Endothelial cell of umbilical vein (primary cell): ENCODE measurements at regions not wholly inside any gene's neighbourhood (a gene's known extent, or its start where the extent isn't known, plus 50 kb on each side); places are given as distances from the start of the nearest gene placed in this dataset.

Experiments
- BruUV-seq: library from RNA; stranded (reverse); fragments of 400-500 nt; replicated peaks from 2 replicates; lab custom pipeline; 2021; lab: Mats Ljungman, UMichigan
- CTCF ChIA-PET: fragments of 300-600, 350-600 bp; sonication (Branson Sonifier 250); formaldehyde crosslinking; loops from one replicate; lab custom pipeline; 2021; ENCODE audit warnings: antibody characterized with exemption, inconsistent platforms; lab: Charles Lee
- POLR2A ChIA-PET: fragments of 300-600, 350-600 bp; sonication (Branson Sonifier 250); formaldehyde crosslinking; loops from one replicate; lab custom pipeline; 2021; ENCODE audit warnings: antibody characterized with exemption, inconsistent platforms; lab: Charles Lee
- DNase-seq: peaks from one replicate; pipeline ENCODE4 v3.0.0-alpha.2; 2011; ENCODE audit warnings: low read depth, low spot score
- FAIRE-seq: peaks from 2 replicates; lab custom pipeline; 2011; peaks lifted over from hg19 to GRCh38; lab: Jason Lieb, UNC
- H2AFZ ChIP-seq: 2 replicates; pipeline ENCODE4 v1.6.0; 2012; ENCODE audit warnings: low read depth, low read length, control low read depth, inconsistent platforms
- H3K27ac ChIP-seq: 2 replicates; pipeline ENCODE4 v1.5.1; 2011; ENCODE audit warnings: low read depth, mild to moderate bottlenecking, control low read depth, low read length, moderate library complexity; ENCODE audit not compliant: insufficient read depth
- H3K27me3 ChIP-seq, 2 experiments: 2 replicates each; pipeline versions ENCODE4 v1.6.0 to v1.6.1; 2011; ENCODE audit warnings: low read length in 2 of 2, mixed read lengths in 1 of 2; ENCODE audit not compliant: control insufficient read depth in 2 of 2, insufficient read depth in 2 of 2
- H3K36me3 ChIP-seq, 2 experiments: 2 replicates in 1 of 2; 3 replicates in 1 of 2; pipeline ENCODE4 v1.5.1; 2011; ENCODE audit warnings: low read length in 2 of 2, mild to moderate bottlenecking in 1 of 2, moderate library complexity in 1 of 2; ENCODE audit not compliant: control insufficient read depth in 2 of 2, insufficient read depth in 2 of 2; ENCODE audit errors: extremely low read depth in 1 of 2
- H3K4me1 ChIP-seq: 3 replicates; pipeline ENCODE4 v1.5.1; 2011; ENCODE audit warnings: mild to moderate bottlenecking, low read length; ENCODE audit not compliant: control insufficient read depth, insufficient read depth; ENCODE audit errors: extremely low read depth
- H3K4me2 ChIP-seq: 2 replicates; pipeline ENCODE4 v1.6.1; 2011; ENCODE audit warnings: low read length, control low read depth, mixed read lengths; ENCODE audit not compliant: insufficient read depth
- H3K4me3 ChIP-seq, 3 experiments: fragments of 200-600 bp in 1 of 3; sonication (generic), shearing (Covaris generic) in 1 of 3; replicated peaks in 1 of 3; 2 replicates each; pipeline ENCODE4 v1.5.1; 2011 to 2016; ENCODE audit warnings: control low read depth in 3 of 3, low read length in 3 of 3, mild to moderate bottlenecking in 2 of 3, inconsistent platforms in 1 of 3, low read depth in 1 of 3, moderate library complexity in 1 of 3; ENCODE audit not compliant: insufficient read depth in 1 of 3
- H3K79me2 ChIP-seq: 2 replicates; pipeline ENCODE4 v1.6.0; 2012; ENCODE audit warnings: low read length, inconsistent platforms; ENCODE audit not compliant: control insufficient read depth, insufficient read depth
- H3K9ac ChIP-seq: replicated peaks from 2 replicates; pipeline ENCODE3; 2011; ENCODE audit warnings: low read length, control low read depth; ENCODE audit not compliant: insufficient read depth; ENCODE audit errors: extremely low read depth
- H3K9me1 ChIP-seq: replicated peaks from 3 replicates; pipeline ENCODE4 v1.6.0; 2011; ENCODE audit warnings: mild to moderate bottlenecking, low read length; ENCODE audit not compliant: control insufficient read depth, insufficient read depth; ENCODE audit errors: extremely low read depth
- H3K9me3 ChIP-seq: replicated peaks from 2 replicates; pipeline ENCODE4 v1.5.1; 2012; ENCODE audit warnings: low read length, inconsistent platforms; ENCODE audit not compliant: control insufficient read depth, insufficient read depth
- H4K20me1 ChIP-seq: replicated peaks from 2 replicates; pipeline ENCODE3; 2011; ENCODE audit warnings: mild to moderate bottlenecking, low read length; ENCODE audit not compliant: control insufficient read depth, insufficient read depth; ENCODE audit errors: extremely low read depth
- EZH2 ChIP-seq: IDR thresholded peaks from 2 replicates; pipeline ENCODE4 v1.6.1; 2012; ENCODE audit warnings: borderline replicate concordance, low read depth, mild to moderate bottlenecking, moderate library complexity, low read length, inconsistent platforms; ENCODE audit not compliant: severe bottlenecking
- FOS ChIP-seq: IDR thresholded peaks from 2 replicates; pipeline ENCODE4 v1.6.1; 2011; ENCODE audit warnings: mild to moderate bottlenecking, low read length, moderate library complexity, borderline replicate concordance; ENCODE audit not compliant: insufficient read depth
- GATA2 ChIP-seq: IDR thresholded peaks from 2 replicates; pipeline ENCODE4 v1.7.0; 2011; ENCODE audit warnings: low read depth, mild to moderate bottlenecking, moderate library complexity, mixed read lengths, low read length; ENCODE audit not compliant: insufficient read length, insufficient read depth
- JUN ChIP-seq: IDR thresholded peaks from 2 replicates; pipeline ENCODE4 v1.6.1; 2011; ENCODE audit warnings: borderline replicate concordance, low read depth; ENCODE audit not compliant: insufficient read length, insufficient read depth
- MAX ChIP-seq: IDR thresholded peaks from 2 replicates; pipeline ENCODE4 v1.6.1; 2011; ENCODE audit not compliant: insufficient read depth, insufficient read length
- MYC ChIP-seq: IDR thresholded peaks from one replicate; pipeline ENCODE4 v1.6.1; 2011; ENCODE audit warnings: mild to moderate bottlenecking, low read depth, low read length
- POLR2A ChIP-seq: IDR thresholded peaks from 2 replicates; pipeline ENCODE4 v1.6.1; 2012; ENCODE audit warnings: low read depth, mild to moderate bottlenecking, control low read depth, low read length
- POLR2AphosphoS5 ChIP-seq: IDR thresholded peaks from 2 replicates; pipeline ENCODE4 v1.6.1; 2012; ENCODE audit warnings: low read depth, mild to moderate bottlenecking, control low read depth, low read length, moderate library complexity; ENCODE audit not compliant: insufficient read depth
- dilution Hi-C: fragments of 300-500 bp; cut with MboI; formaldehyde crosslinking; loops from one replicate; pipeline ENCODE4 v1.15.0; 2019; ENCODE audit warnings: low sequenced_read_pairs; ENCODE audit not compliant: extremely low pct_ligation_motif_present
- intact Hi-C: fragments of 100-400 bp; cut with micrococcal nuclease; formaldehyde crosslinking; loops from one replicate; pipeline ENCODE4 v1.10.0; 2022
- TF ChIP-seq, protein P1 (sequence below), 2 donors: IDR thresholded peaks; 1 replicate in 1 of 2; 2 replicates in 1 of 2; pipeline ENCODE4 v1.5.1; 2011; ENCODE audit warnings: low read length in 2 of 2, mild to moderate bottlenecking in 2 of 2, moderate library complexity in 2 of 2, control low read depth in 1 of 2, inconsistent platforms in 1 of 2, low read depth in 1 of 2; ENCODE audit not compliant: insufficient read depth in 1 of 2; ENCODE audit errors: extremely low read depth in 1 of 2

DNA sequence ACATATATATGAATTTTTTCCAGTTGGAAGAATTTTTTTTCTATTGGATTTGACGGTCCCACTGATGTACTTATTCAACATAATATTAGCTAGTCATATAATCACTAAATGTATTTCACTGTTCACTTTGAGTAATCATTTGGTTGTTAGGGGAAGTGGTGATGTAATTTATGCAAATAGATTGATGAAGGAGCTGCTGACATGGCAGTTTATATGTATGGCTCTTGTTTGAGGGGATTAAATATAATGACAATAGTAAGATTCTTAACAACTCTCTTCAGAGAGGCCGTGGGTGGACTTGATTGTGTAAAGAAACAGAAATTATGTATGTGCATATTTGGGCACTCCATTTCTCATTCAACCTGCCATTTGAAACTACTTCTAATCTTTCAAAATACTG lies 653.6 kb upstream of the ADGRL4 start:
- Histone ChIP-seq H3K4me3 (no peak overlapping the region), H4K20me1 (no peaks in the 10 kb centered on the region), H3K27me3 (no peaks in the 10 kb centered on the region), H3K4me1 (no peaks in the 10 kb centered on the region), H3K27ac (no peak overlapping the region), H3K4me2 (no peak overlapping the region), H3K79me2 (no peaks in the 10 kb centered on the region), H3K36me3 (no peaks in the 10 kb centered on the region), H3K9me3 (no peaks in the 10 kb centered on the region), H3K9me1 (no peaks in the 10 kb centered on the region), H3K9ac (no peak overlapping the region), H2AFZ (no peak overlapping the region)
- FAIRE-seq = no peak
- ChIA-PET POLR2A (no interaction called here), CTCF (no interaction called here)
- intact Hi-C loops (no loop called here), dilution Hi-C loops (no loop called here)
- no peak for DNase-seq
- no peak for TF ChIP-seq EZH2
- no peak for TF ChIP-seq POLR2A
- no peak for TF ChIP-seq FOS
- TF ChIP-seq JUN = no peak
- TF ChIP-seq, protein P1, sequence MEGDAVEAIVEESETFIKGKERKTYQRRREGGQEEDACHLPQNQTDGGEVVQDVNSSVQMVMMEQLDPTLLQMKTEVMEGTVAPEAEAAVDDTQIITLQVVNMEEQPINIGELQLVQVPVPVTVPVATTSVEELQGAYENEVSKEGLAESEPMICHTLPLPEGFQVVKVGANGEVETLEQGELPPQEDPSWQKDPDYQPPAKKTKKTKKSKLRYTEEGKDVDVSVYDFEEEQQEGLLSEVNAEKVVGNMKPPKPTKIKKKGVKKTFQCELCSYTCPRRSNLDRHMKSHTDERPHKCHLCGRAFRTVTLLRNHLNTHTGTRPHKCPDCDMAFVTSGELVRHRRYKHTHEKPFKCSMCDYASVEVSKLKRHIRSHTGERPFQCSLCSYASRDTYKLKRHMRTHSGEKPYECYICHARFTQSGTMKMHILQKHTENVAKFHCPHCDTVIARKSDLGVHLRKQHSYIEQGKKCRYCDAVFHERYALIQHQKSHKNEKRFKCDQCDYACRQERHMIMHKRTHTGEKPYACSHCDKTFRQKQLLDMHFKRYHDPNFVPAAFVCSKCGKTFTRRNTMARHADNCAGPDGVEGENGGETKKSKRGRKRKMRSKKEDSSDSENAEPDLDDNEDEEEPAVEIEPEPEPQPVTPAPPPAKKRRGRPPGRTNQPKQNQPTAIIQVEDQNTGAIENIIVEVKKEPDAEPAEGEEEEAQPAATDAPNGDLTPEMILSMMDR (IDR thresholded peaks at IDR 0.05; ENCODE audit: extremely low read depth in 1 of 2, insufficient read depth in 1 of 2, low read depth in 1 of 2, low read length in 2 of 2) = no peak
- TF ChIP-seq POLR2AphosphoS5 = no peak
- TF ChIP-seq MAX = no peak
- no peak for TF ChIP-seq MYC
- no peak for TF ChIP-seq GATA2
- no TSS peak for BruUV-seq
